ENCODE measurements at regions not wholly inside any gene's neighbourhood (a gene's known extent, or its start where the extent isn't known, plus 50 kb on each side); places are given as distances from the start of the nearest gene placed in this dataset.

- Histone ChIP-seq H3K4me1 (ENCODE audit: insufficient read depth, low read length, poor library complexity, severe bottlenecking) (no peaks in the 10 kb centered on the region), H3K9me3 (ENCODE audit: low read depth, low read length, poor library complexity, severe bottlenecking) (no peaks in the 10 kb centered on the region), H3K27me3 (replicated peaks; ENCODE audit: insufficient read depth, low read depth, low read length, poor library complexity) (no peaks in the 10 kb centered on the region), H3K36me3 (ENCODE audit: insufficient read depth, low read length, poor library complexity, severe bottlenecking) (no peaks in the 10 kb centered on the region), H3K4me3 (ENCODE audit: low read depth, low read length, poor library complexity, severe bottlenecking) (no peak overlapping the region), H3K27ac (ENCODE audit: low read depth, low read length, poor library complexity, severe bottlenecking) (no peak overlapping the region)
- CTCF ChIA-PET: no interaction called here
- TF ChIP-seq EZH2 (IDR thresholded peaks at IDR 0.05; ENCODE audit: borderline replicate concordance, low read depth, low read length, poor library complexity, severe bottlenecking): no peak
- TF ChIP-seq, protein P1, sequence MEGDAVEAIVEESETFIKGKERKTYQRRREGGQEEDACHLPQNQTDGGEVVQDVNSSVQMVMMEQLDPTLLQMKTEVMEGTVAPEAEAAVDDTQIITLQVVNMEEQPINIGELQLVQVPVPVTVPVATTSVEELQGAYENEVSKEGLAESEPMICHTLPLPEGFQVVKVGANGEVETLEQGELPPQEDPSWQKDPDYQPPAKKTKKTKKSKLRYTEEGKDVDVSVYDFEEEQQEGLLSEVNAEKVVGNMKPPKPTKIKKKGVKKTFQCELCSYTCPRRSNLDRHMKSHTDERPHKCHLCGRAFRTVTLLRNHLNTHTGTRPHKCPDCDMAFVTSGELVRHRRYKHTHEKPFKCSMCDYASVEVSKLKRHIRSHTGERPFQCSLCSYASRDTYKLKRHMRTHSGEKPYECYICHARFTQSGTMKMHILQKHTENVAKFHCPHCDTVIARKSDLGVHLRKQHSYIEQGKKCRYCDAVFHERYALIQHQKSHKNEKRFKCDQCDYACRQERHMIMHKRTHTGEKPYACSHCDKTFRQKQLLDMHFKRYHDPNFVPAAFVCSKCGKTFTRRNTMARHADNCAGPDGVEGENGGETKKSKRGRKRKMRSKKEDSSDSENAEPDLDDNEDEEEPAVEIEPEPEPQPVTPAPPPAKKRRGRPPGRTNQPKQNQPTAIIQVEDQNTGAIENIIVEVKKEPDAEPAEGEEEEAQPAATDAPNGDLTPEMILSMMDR (conservative IDR thresholded peaks at IDR 0.05; ENCODE audit: low read depth, low read length): no peak
- intact Hi-C loops (cut with micrococcal nuclease; ENCODE audit: unreplicated experiment): no loop called here
- POLR2A ChIA-PET (ENCODE audit: low non-redundant PET): no interaction called here
- no peak for DNase-seq (ENCODE audit: low spot score)
- BruUV-seq (replicated peaks): no TSS peak
Observed at GRCh38 chr5:171661143-171661542, 124.5 kb upstream of the SMIM23 start.

DNA sequence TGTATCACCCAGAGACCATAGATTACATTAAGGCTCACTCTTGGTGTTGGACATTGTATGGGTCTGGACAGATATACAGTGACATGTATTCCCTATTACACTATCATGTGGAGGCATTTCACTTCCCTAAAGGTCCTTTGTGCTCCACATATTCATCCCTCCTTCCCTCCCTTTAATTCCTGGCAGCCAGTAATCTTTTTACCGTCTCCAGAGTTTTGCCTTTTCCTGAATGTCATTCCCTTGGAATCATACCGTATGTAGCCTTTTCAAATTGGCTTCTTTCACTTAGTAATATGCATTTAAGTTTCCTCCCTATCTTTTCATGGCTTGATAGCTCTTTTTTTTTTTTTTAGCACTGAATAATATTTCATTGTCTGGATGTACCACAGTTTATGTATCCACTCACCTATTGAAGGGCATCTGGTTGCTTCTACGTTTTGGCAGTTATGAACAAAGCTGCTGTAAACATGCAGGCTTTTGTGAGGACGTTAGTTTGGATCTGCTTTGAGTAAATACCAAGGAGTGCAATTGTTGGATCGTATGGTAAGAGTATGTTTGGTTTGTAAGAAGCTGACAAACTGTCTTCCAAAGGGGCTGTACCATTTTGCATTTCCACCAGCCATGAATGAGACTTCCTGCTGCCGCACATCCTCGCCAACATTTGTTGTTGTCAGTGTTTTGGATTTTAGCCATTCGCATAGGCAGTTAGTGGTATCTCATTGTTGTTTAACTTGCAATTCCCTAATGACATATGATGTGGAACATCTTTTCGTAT, 122.1 kb upstream of the SMIM23 start:
- Histone ChIP-seq H3K9me3 (ENCODE audit: low read depth, low read length, poor library complexity, severe bottlenecking) (no peaks in the 10 kb centered on the region), H3K4me1 (ENCODE audit: insufficient read depth, low read length, poor library complexity, severe bottlenecking) (no peaks in the 10 kb centered on the region), H3K4me3 (ENCODE audit: low read depth, low read length, poor library complexity, severe bottlenecking) (no peak overlapping the region), H3K27me3 (replicated peaks; ENCODE audit: insufficient read depth, low read depth, low read length, poor library complexity) (no peaks in the 10 kb centered on the region), H3K27ac (ENCODE audit: low read depth, low read length, poor library complexity, severe bottlenecking) (no peak overlapping the region), H3K36me3 (ENCODE audit: insufficient read depth, low read length, poor library complexity, severe bottlenecking) (no peaks in the 10 kb centered on the region)
- TF ChIP-seq, protein P1 (conservative IDR thresholded peaks at IDR 0.05; ENCODE audit: low read depth, low read length): no peak
- no peak for TF ChIP-seq EZH2 (IDR thresholded peaks at IDR 0.05; ENCODE audit: borderline replicate concordance, low read depth, low read length, poor library complexity, severe bottlenecking)
- POLR2A ChIA-PET (ENCODE audit: low non-redundant PET): no interaction called here
- intact Hi-C loops (cut with micrococcal nuclease; ENCODE audit: unreplicated experiment): no loop called here
- no peak for DNase-seq (ENCODE audit: low spot score)
- CTCF ChIA-PET: no interaction called here
- no TSS peak for BruUV-seq (replicated peaks)

- Histone ChIP-seq H3K27me3 (replicated peaks; ENCODE audit: insufficient read depth, low read depth, low read length, poor library complexity) (no peaks in the 10 kb centered on the region), H3K4me3 (ENCODE audit: low read depth, low read length, poor library complexity, severe bottlenecking) (no peak overlapping the region), H3K27ac (ENCODE audit: low read depth, low read length, poor library complexity, severe bottlenecking) (no peak overlapping the region), H3K36me3 (ENCODE audit: insufficient read depth, low read length, poor library complexity, severe bottlenecking) (no peaks in the 10 kb centered on the region), H3K9me3 (ENCODE audit: low read depth, low read length, poor library complexity, severe bottlenecking) (no peaks in the 10 kb centered on the region), H3K4me1 (ENCODE audit: insufficient read depth, low read length, poor library complexity, severe bottlenecking) (no peaks in the 10 kb centered on the region)
- no peak for DNase-seq (ENCODE audit: low spot score)
- TF ChIP-seq, protein P1 (conservative IDR thresholded peaks at IDR 0.05; ENCODE audit: low read depth, low read length): no peak
- no peak for TF ChIP-seq EZH2 (IDR thresholded peaks at IDR 0.05; ENCODE audit: borderline replicate concordance, low read depth, low read length, poor library complexity, severe bottlenecking)
- ChIA-PET POLR2A (ENCODE audit: low non-redundant PET) (interaction anchor here (0.6 kb wide), 1 partner anchor 56 kb away, joined by 3 read pairs; no protein-coding TSS in a partner anchor), CTCF (no interaction called here)
- intact Hi-C loops (cut with micrococcal nuclease; ENCODE audit: unreplicated experiment): no loop called here
- BruUV-seq (replicated peaks): no TSS peak
Observed at GRCh38 chr5:171664489-171664888, 121.1 kb upstream of the SMIM23 start.

Data from A673 (cell line).